GM18873 (cell line): ENCODE measurements at regions not wholly inside any gene's neighbourhood (a gene's known extent, or its start where the extent isn't known, plus 50 kb on each side); places are given as distances from the start of the nearest gene placed in this dataset.
"Not testable (repeated sequence)": the region's sequence is repeated elsewhere in the genome, so short reads cannot be mapped to it uniquely, and the experiment has no call there.

Source experiments
- ATAC-seq: cut with Tn5 transposase; IDR thresholded peaks from one replicate; pipeline ENCODE4 v1.9.1; 2021; ENCODE audit warnings: mild to moderate bottlenecking, moderate library complexity, moderate number of reproducible peaks; ENCODE audit not compliant: unreplicated experiment, low FRiP score

DNA sequence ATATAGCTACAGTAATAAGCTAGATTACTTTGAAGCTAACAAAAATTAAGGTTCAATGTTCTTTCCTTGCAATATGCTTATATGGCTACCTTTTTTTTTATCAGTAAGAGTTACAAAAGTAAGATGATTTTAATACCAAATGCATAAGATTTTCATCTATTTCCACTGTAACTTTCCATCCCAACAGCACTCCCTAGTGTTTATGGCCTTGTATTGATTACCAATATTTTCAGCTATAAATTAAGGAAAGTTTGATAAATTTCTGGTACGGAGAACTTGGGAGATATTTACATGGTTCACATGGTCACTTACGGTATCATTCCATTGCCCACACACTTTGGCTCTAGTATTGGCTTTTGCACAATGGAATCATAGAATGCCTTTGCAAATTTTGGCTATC is 448.9 kb upstream of the PABPC4L start:
- no peak for ATAC-seq

- no peak for ATAC-seq
These were observed 444.2 kb upstream of the PABPC4L start for GRCh38 chr4:134645778-134646177.

DNA sequence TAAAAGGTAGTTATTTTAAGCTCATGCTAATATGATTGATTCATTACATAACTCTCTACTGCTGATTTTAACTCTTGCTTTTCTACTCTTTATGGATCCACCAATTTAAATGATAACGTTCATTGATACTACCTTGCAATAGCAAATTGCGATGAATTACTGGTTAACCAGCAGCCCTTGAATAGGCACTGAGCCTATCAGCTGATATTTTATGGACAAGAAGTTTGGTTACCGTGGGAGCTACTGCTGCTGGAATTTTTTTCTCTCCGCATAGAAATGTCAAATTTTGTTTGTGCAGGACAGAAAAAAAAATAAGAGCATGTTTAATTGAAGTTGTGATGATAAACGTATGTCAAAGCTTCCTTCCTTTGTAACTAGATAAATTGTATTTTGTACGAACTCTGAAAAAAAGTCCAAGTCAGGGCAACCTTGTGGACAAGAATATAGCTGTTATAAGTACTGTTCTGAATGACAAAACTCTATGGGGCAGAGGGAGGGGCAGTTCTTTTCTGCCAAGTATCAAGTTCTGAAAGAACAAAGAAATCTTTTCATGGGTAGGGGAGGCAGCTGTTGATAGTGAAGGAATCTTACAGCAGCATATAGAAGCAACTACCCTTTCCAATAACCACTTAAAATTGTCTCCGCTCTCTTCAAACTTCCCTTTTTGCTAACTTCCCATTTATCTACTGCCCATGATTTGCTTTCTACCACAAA is 434.9 kb upstream of the PABPC4L start:
- no peak for ATAC-seq

GRCh38 chr4:134634301-134634700 is 432.7 kb upstream of the PABPC4L start:
- no peak for ATAC-seq

GRCh38 chr4:134632056-134632455 is 430.5 kb upstream of the PABPC4L start:
- no peak for ATAC-seq

GRCh38 chr4:134628066-134628465 is 426.5 kb upstream of the PABPC4L start:
- ATAC-seq, result no peak

DNA sequence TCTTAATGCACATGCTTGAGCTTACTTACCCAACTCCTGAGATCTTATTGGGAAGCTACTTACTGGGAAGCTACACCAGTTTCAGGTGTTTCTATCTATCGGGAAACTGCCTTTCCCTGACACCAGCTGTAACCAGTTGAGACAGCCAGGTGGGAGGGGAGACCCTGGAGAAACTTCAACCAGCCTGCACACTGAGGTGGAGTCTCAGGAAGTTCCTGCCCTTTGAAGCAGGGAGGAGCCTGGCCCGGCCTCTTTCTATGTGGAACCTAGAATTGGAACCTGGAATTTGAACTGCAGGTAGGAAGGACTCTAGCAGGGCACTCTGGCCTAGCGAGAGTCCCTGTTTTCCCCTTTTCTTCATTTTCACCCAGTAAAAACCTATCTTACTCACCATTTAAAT is 425.8 kb upstream of the PABPC4L start:
- ATAC-seq, result no peak

DNA sequence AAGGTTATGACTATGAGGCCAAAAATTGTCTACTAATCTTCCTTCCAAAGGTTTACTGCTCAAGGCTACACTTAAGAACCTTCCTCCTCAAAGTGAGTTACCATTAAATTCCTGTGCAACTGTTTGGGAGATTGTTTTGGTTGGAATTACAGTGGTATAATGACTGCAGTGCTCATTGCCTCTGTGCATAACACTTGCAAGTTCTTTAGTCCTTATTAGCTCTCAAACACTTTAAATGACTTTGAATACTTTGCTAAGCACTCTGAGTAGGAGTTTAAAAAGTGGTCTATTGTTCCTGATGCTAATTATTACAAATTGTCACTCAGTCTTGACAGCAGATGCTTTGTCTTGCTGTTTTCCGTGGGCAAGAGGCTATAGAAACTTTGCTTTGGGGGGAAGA is 422.8 kb upstream of the PABPC4L start:
- ATAC-seq, result no peak

- ATAC-seq, result not testable (repeated sequence)
These were observed 421.3 kb upstream of the PABPC4L start for GRCh38 chr4:134622626-134623575.

DNA sequence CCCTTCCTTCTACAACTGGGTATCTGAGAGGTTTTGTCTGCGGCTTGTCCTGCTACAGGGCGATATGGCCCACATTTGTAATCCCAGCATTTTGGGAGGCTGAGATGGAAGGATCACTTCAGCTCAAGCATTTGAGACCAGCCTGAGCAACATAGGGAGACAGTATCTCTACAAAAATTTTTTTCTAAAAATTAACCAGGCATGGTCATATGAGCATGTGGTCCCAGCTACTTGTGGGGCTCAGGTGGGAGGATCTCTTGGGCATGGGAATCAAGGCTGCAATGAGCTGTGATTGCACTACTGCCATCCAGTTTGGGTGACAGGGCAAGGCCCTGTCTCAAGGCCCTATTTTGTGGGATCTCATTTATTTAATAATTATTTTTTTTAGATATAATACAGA is 420.6 kb upstream of the PABPC4L start:
- ATAC-seq, result no peak

- not testable (repeated sequence) for ATAC-seq
These were observed 420.1 kb upstream of the PABPC4L start for GRCh38 chr4:134621715-134622114.

GRCh38 chr4:134610956-134611355 is 409.4 kb upstream of the PABPC4L start:
- no peak for ATAC-seq

DNA sequence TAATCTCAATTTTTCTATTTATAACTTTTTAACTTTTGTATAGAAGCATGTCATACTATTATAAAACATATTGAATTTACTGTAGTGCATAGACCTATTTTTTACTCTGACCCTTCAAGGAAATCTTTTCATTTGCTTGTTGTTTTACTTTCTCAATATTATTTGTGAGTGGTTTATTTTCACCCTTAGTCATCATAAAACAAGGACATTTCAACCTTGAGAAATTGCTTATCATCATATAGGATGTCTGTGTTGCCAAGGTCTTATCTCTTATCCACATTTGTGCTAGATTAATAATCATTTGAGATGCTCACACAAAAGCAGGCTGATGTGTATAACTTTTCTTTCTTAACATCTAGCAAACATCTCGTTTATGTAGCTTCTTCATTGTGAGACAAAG is 408.6 kb upstream of the PABPC4L start:
- ATAC-seq, result no peak

- no peak for ATAC-seq
These were observed 400.1 kb upstream of the PABPC4L start for GRCh38 chr4:134601706-134602105.

DNA sequence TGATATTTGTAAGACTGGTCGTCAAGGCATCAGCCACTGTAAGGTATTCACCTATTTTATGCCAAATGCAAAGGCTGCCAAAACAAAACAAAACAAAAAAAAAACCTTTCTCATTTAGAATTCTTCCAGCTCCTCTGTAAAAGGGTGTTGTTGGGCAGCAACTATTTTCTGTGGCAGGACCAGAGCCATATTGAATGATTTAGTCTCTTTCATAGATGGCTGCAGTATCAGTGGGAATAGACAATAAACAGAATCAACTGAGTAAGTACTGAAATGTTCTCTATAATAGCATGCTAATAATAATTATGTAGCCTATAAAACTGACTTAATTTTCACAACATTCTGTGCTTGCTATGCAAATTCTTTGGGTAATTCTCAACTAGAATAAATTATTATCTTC is 389.7 kb upstream of the PABPC4L start:
- ATAC-seq, result no peak

DNA sequence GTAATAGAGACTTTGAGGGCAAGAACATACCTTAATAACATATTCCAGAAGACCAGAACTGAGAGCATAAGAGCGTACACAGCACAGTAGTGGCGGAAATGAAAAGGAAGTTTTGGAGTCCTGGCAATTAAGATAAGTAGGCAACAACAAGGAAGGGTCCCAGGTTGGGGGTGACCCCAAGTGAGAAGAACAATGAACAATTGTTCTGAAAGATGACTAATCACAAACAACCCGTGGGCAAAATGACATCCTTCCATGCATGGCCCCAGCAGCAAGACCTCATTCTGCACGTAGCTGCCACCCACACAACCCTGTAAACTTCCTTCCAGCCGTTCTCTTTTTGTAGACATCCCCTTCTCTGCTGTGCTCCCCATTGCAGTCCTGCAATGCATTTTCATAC is 384.4 kb upstream of the PABPC4L start:
- ATAC-seq, result no peak

GRCh38 chr4:134567461-134567860 is 365.9 kb upstream of the PABPC4L start:
- no peak for ATAC-seq

- no peak for ATAC-seq
These were observed 359.1 kb upstream of the PABPC4L start for GRCh38 chr4:134560728-134561127.

- no peak for ATAC-seq
These were observed 350.5 kb upstream of the PABPC4L start for GRCh38 chr4:134552063-134552462.

- ATAC-seq, result no peak
These were observed 349.8 kb upstream of the PABPC4L start for GRCh38 chr4:134551348-134551747.

- ATAC-seq, result no peak
These were observed 346.6 kb upstream of the PABPC4L start for GRCh38 chr4:134548052-134548628.
